Activated CD8-positive, alpha-beta T cell treated with anti-CD3 and anti-CD28 coated beads, Interleukin-2, amount 10 ng/mL, durations not matched to agents 7 days and 5 days (primary cell): ENCODE measurements at regions not wholly inside any gene's neighbourhood (a gene's known extent, or its start where the extent isn't known, plus 50 kb on each side); places are given as distances from the start of the nearest gene placed in this dataset.

ENCODE experiments used
- ATAC-seq: fragments of 150-1000 bp; cut with Tn5 transposase; one replicate; pipeline ENCODE4 v1.10.0; 2021; ENCODE audit warnings: moderate library complexity
- CTCF ChIA-PET: fragments of 350-600 bp; sonication (Branson Sonifier 250); formaldehyde crosslinking; loops from one replicate; lab custom pipeline; 2021; ENCODE audit warnings: antibody characterized with exemption; lab: Charles Lee
- POLR2A ChIA-PET: fragments of 350-600 bp; sonication (Branson Sonifier 250); formaldehyde crosslinking; loops from one replicate; lab custom pipeline; 2021; ENCODE audit warnings: antibody characterized with exemption; lab: Charles Lee
- DNase-seq: peaks from one replicate; pipeline ENCODE4 v3.0.0-alpha.2; 2020
- H3K27ac Mint-ChIP-seq: one replicate; pipeline ENCODE4 v1.8.0; 2021; ENCODE audit warnings: mild to moderate bottlenecking, mixed read lengths
- H3K27me3 Mint-ChIP-seq: one replicate; pipeline ENCODE4 v1.8.0; 2021; ENCODE audit warnings: low read depth, mixed read lengths
- H3K36me3 Mint-ChIP-seq: one replicate; pipeline ENCODE4 v1.8.0; 2021; ENCODE audit warnings: low read depth, mixed read lengths
- H3K4me1 Mint-ChIP-seq: one replicate; pipeline ENCODE4 v1.8.0; 2021; ENCODE audit warnings: low read depth, mixed read lengths
- H3K4me3 Mint-ChIP-seq: one replicate; pipeline ENCODE4 v1.8.0; 2021; ENCODE audit warnings: mild to moderate bottlenecking, mixed read lengths
- H3K9me3 Mint-ChIP-seq: one replicate; pipeline ENCODE4 v1.8.0; 2022; ENCODE audit warnings: mixed read lengths; ENCODE audit not compliant: insufficient read depth

- Mint-ChIP-seq H3K36me3 (no peaks in the 10 kb centered on the region), H3K27me3 (no peaks in the 10 kb centered on the region), H3K4me1 (no peaks in the 10 kb centered on the region), H3K9me3 (no peaks in the 10 kb centered on the region), H3K27ac (no peak overlapping the region), H3K4me3 (no peak overlapping the region)
- ATAC-seq (no peak), DNase-seq (no peak)
- ChIA-PET POLR2A (no interaction called here), CTCF (no interaction called here)
These were observed 690.3 kb upstream of the FAM241A start for GRCh38 chr4:111454961-111455360.

- Mint-ChIP-seq H3K27me3 (no peaks in the 10 kb centered on the region), H3K9me3 (no peaks in the 10 kb centered on the region), H3K4me1 (no peaks in the 10 kb centered on the region), H3K27ac (no peak overlapping the region), H3K4me3 (no peak overlapping the region), H3K36me3 (no peaks in the 10 kb centered on the region)
- CTCF ChIA-PET: no interaction called here
- DNase-seq (no peak), ATAC-seq (no peak)
- POLR2A ChIA-PET: no interaction called here
These were observed 680.8 kb upstream of the FAM241A start for GRCh38 chr4:111464251-111465045.

GRCh38 chr4:111466811-111467604, 678.2 kb upstream of the FAM241A start:
- Mint-ChIP-seq H3K27ac (no peak overlapping the region), H3K27me3 (no peaks in the 10 kb centered on the region), H3K9me3 (no peaks in the 10 kb centered on the region), H3K4me3 (no peak overlapping the region), H3K4me1 (no peaks in the 10 kb centered on the region), H3K36me3 (no peaks in the 10 kb centered on the region)
- ChIA-PET POLR2A (no interaction called here), CTCF (no interaction called here)
- ATAC-seq (no peak), DNase-seq (no peak)

- ChIA-PET CTCF (no interaction called here), POLR2A (no interaction called here)
- DNase-seq (no peak), ATAC-seq (no peak)
- Mint-ChIP-seq H3K36me3 (no peaks in the 10 kb centered on the region), H3K4me1 (no peaks in the 10 kb centered on the region), H3K4me3 (no peak overlapping the region), H3K27ac (no peak overlapping the region), H3K27me3 (no peaks in the 10 kb centered on the region), H3K9me3 (no peaks in the 10 kb centered on the region)
These were observed 670.3 kb upstream of the FAM241A start for GRCh38 chr4:111475001-111475400.

GRCh38 chr4:111475666-111476065, 669.6 kb upstream of the FAM241A start:
- ATAC-seq: no peak
- no peaks in the 10 kb centered on the region for H3K27me3 Mint-ChIP-seq
- no peak overlapping the region for H3K27ac Mint-ChIP-seq
- no peaks in the 10 kb centered on the region for H3K4me1 Mint-ChIP-seq
- ChIA-PET POLR2A (no interaction called here), CTCF (no interaction called here)
- DNase-seq: no peak
- no peaks in the 10 kb centered on the region for H3K9me3 Mint-ChIP-seq
- no peaks in the 10 kb centered on the region for H3K36me3 Mint-ChIP-seq
- no peak overlapping the region for H3K4me3 Mint-ChIP-seq

GRCh38 chr4:111480510-111480909, 664.7 kb upstream of the FAM241A start:
- no peak for ATAC-seq
- H3K4me3 Mint-ChIP-seq: no peak overlapping the region
- POLR2A ChIA-PET: no interaction called here
- no peaks in the 10 kb centered on the region for H3K27me3 Mint-ChIP-seq
- no peak for DNase-seq
- CTCF ChIA-PET: no interaction called here
- peaks cover 1% of the 10 kb centered on the region for H3K9me3 Mint-ChIP-seq
- H3K4me1 Mint-ChIP-seq: no peaks in the 10 kb centered on the region
- H3K27ac Mint-ChIP-seq: no peak overlapping the region
- H3K36me3 Mint-ChIP-seq: no peaks in the 10 kb centered on the region

- Mint-ChIP-seq H3K27me3 (no peaks in the 10 kb centered on the region), H3K4me1 (no peaks in the 10 kb centered on the region), H3K36me3 (no peaks in the 10 kb centered on the region), H3K27ac (no peak overlapping the region), H3K4me3 (no peak overlapping the region), H3K9me3 (peaks cover 5% of the 10 kb centered on the region)
- POLR2A ChIA-PET: no interaction called here
- CTCF ChIA-PET: no interaction called here
- DNase-seq (no peak), ATAC-seq (no peak)
These were observed 661.7 kb upstream of the FAM241A start for GRCh38 chr4:111483375-111484169.

- Mint-ChIP-seq H3K4me3 (no peak overlapping the region), H3K9me3 (no peaks in the 10 kb centered on the region), H3K27me3 (no peaks in the 10 kb centered on the region), H3K36me3 (no peaks in the 10 kb centered on the region), H3K27ac (no peak overlapping the region), H3K4me1 (no peaks in the 10 kb centered on the region)
- CTCF ChIA-PET: no interaction called here
- no peak for DNase-seq
- POLR2A ChIA-PET: no interaction called here
- ATAC-seq: no peak
These were observed 652.8 kb upstream of the FAM241A start for GRCh38 chr4:111492496-111492895.

GRCh38 chr4:111494471-111494870, 650.8 kb upstream of the FAM241A start:
- Mint-ChIP-seq H3K4me3 (no peak overlapping the region), H3K9me3 (no peaks in the 10 kb centered on the region), H3K4me1 (no peaks in the 10 kb centered on the region), H3K27ac (no peak overlapping the region), H3K27me3 (no peaks in the 10 kb centered on the region), H3K36me3 (no peaks in the 10 kb centered on the region)
- ChIA-PET CTCF (no interaction called here), POLR2A (no interaction called here)
- no peak for ATAC-seq
- DNase-seq: no peak

GRCh38 chr4:111494971-111495370, 650.3 kb upstream of the FAM241A start:
- no peaks in the 10 kb centered on the region for H3K36me3 Mint-ChIP-seq
- no peak overlapping the region for H3K27ac Mint-ChIP-seq
- no peaks in the 10 kb centered on the region for H3K9me3 Mint-ChIP-seq
- no peak for ATAC-seq
- DNase-seq: no peak
- no peaks in the 10 kb centered on the region for H3K4me1 Mint-ChIP-seq
- ChIA-PET POLR2A (no interaction called here), CTCF (no interaction called here)
- H3K27me3 Mint-ChIP-seq: no peaks in the 10 kb centered on the region
- no peak overlapping the region for H3K4me3 Mint-ChIP-seq

GRCh38 chr4:111499291-111499690, 646.0 kb upstream of the FAM241A start:
- DNase-seq (no peak), ATAC-seq (no peak)
- Mint-ChIP-seq H3K4me3 (no peak overlapping the region), H3K36me3 (no peaks in the 10 kb centered on the region), H3K27ac (no peak overlapping the region), H3K27me3 (no peaks in the 10 kb centered on the region), H3K9me3 (no peaks in the 10 kb centered on the region), H3K4me1 (no peaks in the 10 kb centered on the region)
- ChIA-PET CTCF (no interaction called here), POLR2A (no interaction called here)

- H3K9me3 Mint-ChIP-seq: no peaks in the 10 kb centered on the region
- ATAC-seq (no peak), DNase-seq (no peak)
- ChIA-PET CTCF (no interaction called here), POLR2A (no interaction called here)
- H3K4me1 Mint-ChIP-seq: no peaks in the 10 kb centered on the region
- no peak overlapping the region for H3K4me3 Mint-ChIP-seq
- no peaks in the 10 kb centered on the region for H3K27me3 Mint-ChIP-seq
- H3K27ac Mint-ChIP-seq: no peak overlapping the region
- no peaks in the 10 kb centered on the region for H3K36me3 Mint-ChIP-seq
These were observed 645.5 kb upstream of the FAM241A start for GRCh38 chr4:111499706-111500105.
